ENCODE measurements at regions not wholly inside any gene's neighbourhood (a gene's known extent, or its start where the extent isn't known, plus 50 kb on each side); places are given as distances from the start of the nearest gene placed in this dataset.
"Not testable (repeated sequence)": the region's sequence is repeated elsewhere in the genome, so short reads cannot be mapped to it uniquely, and the experiment has no call there.

DNA sequence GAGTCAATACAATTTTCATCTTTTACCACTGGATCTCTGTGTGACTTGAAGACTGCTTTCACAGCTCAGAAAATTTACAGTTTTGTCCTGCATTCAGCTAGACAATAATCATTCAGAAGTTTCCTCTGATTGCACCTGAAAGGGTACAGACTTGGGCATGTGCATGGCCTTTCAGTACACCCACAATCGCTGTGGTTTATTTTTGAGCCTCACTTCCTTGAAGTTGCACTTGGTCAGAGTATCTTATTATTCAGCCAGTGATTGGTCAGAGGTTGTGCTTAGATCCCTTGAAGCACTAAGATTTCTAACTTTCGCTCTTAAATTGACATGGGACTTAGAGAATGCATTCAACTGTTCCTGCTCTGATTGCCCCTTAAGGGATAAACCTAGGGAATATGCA, 508.2 kb downstream of the FAM181B start:
- Mint-ChIP-seq H3K9me3 (peaks cover 0 to 7% (median 0%) of the 10 kb centered on the region in 9 donors), H3K4me3 (no peak overlapping the region), H3K4me1 (no peaks in the 10 kb centered on the region), H3K27me3 (peaks cover 0 to 14% (median 2%) of the 10 kb centered on the region in 5 donors), H3K27ac (no peak overlapping the region), H3K36me3 (peaks cover 0 to 5% (median 0%) of the 10 kb centered on the region in 3 donors)
- no peak for ATAC-seq
- DNase-seq: no peak
- POLR2A ChIA-PET: no interaction called here

DNA sequence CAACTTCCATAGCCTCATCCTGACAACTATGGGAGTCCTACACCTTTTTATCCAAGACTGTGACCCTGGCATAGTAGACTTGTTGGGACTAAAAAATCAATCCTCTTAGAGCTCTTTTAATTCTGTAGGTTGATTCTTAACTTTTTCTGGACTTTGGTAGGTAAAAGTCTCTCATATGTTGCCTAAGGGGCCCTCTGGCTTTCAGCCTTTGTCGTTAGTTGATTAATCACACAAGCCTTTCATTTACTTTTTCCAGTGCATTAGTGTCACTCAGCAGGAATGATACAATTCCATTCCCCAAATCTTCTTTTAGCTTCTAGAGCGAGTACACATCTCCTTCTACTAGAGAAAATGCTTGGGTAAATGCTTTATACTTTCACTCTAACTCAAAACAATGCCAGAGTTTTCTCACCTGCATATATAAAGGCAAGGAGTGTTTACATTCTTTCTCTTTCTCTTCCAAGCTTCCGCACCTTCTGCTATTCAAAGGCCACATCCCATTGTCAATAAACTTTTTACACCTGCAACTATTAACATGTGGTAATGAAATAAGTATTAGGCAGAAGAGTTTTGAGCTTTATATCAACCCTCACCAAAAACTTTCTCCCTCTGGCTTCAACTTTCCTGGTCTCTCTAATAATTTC, 516.6 kb downstream of the FAM181B start:
- POLR2A ChIA-PET: no interaction called here
- H3K9me3 Mint-ChIP-seq: peaks cover 0 to 3% (median 0%) of the 10 kb centered on the region in 9 donors

DNA sequence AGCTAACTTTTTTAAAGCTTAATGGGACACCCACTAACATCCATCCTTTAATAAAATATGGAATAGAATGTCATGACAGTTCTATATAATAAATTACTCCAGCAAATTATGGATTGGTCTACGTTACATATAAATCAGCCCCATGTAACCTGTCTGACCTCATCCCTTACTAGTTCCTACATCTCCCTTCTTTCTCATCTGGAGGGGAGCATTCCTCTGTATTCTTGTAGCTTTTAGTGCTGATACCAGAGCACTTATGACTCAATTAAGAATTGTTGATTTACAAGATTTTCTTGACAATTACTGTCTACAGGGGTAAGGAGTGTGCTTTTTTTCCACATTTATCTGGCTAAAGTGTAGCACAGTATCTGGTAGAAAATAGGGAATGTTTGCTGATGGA, 523.7 kb downstream of the FAM181B start:
- peaks cover 0 to 3% (median 0%) of the 10 kb centered on the region in 9 donors for H3K9me3 Mint-ChIP-seq
- peaks cover 0 to 5% (median 2%) of the 10 kb centered on the region in 5 donors for H3K27me3 Mint-ChIP-seq
- DNase-seq (no peak), ATAC-seq (no peak)
- no peaks in the 10 kb centered on the region for H3K4me1 Mint-ChIP-seq
- no peak overlapping the region for H3K4me3 Mint-ChIP-seq
- H3K36me3 Mint-ChIP-seq: no peaks in the 10 kb centered on the region
- POLR2A ChIA-PET: no interaction called here
- no peak overlapping the region for H3K27ac Mint-ChIP-seq

More for the DNA sequence above, 516.6 kb downstream of the FAM181B start:
- H3K36me3 Mint-ChIP-seq: no peaks in the 10 kb centered on the region
- DNase-seq (no peak), ATAC-seq (no peak)
- H3K27ac Mint-ChIP-seq: no peak overlapping the region
- H3K27me3 Mint-ChIP-seq: peaks cover 0 to 5% (median 2%) of the 10 kb centered on the region in 5 donors
- no peak overlapping the region for H3K4me3 Mint-ChIP-seq
- no peaks in the 10 kb centered on the region for H3K4me1 Mint-ChIP-seq

DNA sequence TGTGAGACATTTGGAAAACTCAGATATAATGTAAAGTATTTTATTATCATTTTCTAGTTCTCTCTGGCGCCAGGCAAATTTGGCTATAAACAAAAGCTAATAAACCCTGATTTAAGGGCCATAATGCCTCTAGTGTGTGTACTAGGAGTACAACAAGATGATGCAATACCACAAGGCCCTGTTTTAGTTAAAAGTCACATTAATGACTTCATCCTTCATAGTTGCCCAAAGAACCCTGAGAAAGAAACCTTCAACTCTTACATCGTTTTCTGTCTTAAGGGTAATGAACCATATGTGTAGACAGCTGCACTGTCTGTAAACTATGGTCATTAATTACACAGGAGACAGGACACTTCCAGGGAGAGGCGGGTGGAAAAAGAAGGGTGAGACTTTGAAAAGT, 538.4 kb downstream of the FAM181B start:
- Mint-ChIP-seq H3K4me1 (no peaks in the 10 kb centered on the region), H3K9me3 (no peaks in the 10 kb centered on the region), H3K4me3 (no peak overlapping the region), H3K27ac (no peak overlapping the region), H3K27me3 (peaks cover 0 to 4% (median 0%) of the 10 kb centered on the region in 5 donors), H3K36me3 (no peaks in the 10 kb centered on the region)
- DNase-seq (no peak), ATAC-seq (no peak)
- POLR2A ChIA-PET: no interaction called here

DNA sequence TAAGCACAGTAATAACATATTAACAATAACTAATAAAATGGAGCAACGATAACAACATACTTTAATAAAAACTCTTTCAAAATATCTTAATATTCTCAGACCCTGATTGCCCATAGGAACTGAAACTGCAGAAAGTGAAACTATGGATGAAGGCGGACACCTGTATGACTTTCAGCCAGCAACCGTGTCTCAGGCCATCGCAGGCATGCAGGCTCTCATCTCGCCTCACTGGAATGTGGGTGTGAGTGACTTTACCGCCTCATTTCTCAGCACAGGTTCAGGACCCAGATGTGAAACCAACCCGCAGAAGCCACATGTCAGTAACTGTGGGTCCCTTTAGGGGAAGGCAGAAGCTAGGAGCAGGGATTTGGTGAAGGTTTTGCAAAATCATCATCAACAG, 539.1 kb downstream of the FAM181B start:
- H3K9me3 Mint-ChIP-seq: no peaks in the 10 kb centered on the region
- no peaks in the 10 kb centered on the region for H3K36me3 Mint-ChIP-seq
- no peak for DNase-seq

DNA sequence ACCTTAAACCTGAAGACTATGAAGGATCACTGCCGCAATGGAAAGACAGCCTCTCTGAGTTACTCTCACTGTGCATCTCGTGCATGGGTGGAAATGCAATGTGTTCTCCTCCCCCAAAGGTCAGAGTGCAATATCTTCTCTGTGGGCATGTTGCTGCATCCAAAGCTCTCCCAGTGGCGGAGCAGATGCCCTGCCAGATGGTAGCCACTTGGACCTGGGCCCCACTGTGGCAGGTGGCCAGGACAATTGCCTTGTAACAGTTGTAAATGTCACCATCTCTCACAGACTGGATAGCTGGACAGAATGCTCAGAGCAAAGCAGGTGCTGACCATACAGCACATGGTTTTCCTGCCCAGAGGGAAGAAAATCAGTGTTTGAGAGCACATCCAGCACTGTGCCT, 542.0 kb downstream of the FAM181B start:
- no peak for ATAC-seq
- Mint-ChIP-seq H3K4me1 (no peaks in the 10 kb centered on the region), H3K27ac (no peak overlapping the region), H3K4me3 (no peak overlapping the region), H3K9me3 (no peaks in the 10 kb centered on the region), H3K27me3 (peaks cover 0 to 7% (median 0%) of the 10 kb centered on the region in 5 donors), H3K36me3 (no peaks in the 10 kb centered on the region)
- peak in 1 of 10 donors; percentile 52 for DNase-seq
- POLR2A ChIA-PET: no interaction called here

More for the DNA sequence above, 539.1 kb downstream of the FAM181B start:
- no peak overlapping the region for H3K4me3 Mint-ChIP-seq
- POLR2A ChIA-PET: no interaction called here
- H3K27me3 Mint-ChIP-seq: peaks cover 0 to 6% (median 0%) of the 10 kb centered on the region in 5 donors
- ATAC-seq: no peak
- no peaks in the 10 kb centered on the region for H3K4me1 Mint-ChIP-seq
- no peak overlapping the region for H3K27ac Mint-ChIP-seq

DNA sequence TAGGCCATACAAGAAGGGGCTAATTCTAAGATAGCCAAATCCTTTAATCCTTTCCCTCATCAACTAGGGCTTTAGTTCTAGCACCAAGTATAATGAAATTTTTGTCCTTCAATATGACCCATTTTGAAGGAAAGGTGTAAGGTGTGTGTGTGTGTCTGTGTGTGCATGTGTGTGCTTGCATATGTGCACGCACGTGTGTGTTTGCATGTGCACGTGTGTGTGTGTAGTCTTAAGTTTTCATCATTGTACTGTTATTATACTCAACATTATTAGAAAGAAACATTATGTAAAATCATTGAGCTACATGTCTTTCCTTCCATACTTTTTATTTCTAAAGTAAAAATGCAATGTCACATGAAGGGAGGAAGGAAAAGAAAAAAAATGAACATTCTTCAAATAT, 547.7 kb downstream of the FAM181B start:
- ATAC-seq (no peak), DNase-seq (no peak)
- no peak overlapping the region for H3K27ac Mint-ChIP-seq
- H3K36me3 Mint-ChIP-seq: no peaks in the 10 kb centered on the region
- no peaks in the 10 kb centered on the region for H3K4me1 Mint-ChIP-seq
- H3K27me3 Mint-ChIP-seq: peaks cover 0 to 4% (median 0%) of the 10 kb centered on the region in 5 donors
- POLR2A ChIA-PET: no interaction called here
- H3K4me3 Mint-ChIP-seq: no peak overlapping the region
- peaks cover 0 to 6% (median 0%) of the 10 kb centered on the region in 9 donors for H3K9me3 Mint-ChIP-seq

DNA sequence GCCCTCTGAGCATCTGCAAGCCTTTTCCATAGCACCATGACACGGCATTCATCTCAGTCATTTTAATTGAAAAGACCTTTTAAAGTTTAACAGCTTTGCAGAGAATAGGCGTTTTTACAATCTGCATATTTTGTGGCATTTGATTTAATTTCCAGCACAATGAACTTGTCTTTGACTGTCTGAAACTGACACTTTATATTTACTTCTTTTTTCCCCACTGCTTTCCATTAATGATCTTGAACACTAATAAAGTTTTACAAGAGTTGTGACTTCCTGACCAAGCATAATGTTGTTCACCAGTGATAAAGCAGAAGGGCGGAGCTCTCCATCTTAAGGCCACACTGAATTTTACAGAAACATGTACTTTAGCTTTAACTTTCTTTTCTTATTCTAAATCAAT, 548.7 kb downstream of the FAM181B start:
- Mint-ChIP-seq H3K4me3 (no peak overlapping the region), H3K27me3 (peaks cover 0 to 3% (median 0%) of the 10 kb centered on the region in 5 donors), H3K36me3 (no peaks in the 10 kb centered on the region), H3K4me1 (no peaks in the 10 kb centered on the region), H3K9me3 (peaks cover 0 to 6% (median 0%) of the 10 kb centered on the region in 9 donors), H3K27ac (no peak overlapping the region)
- ATAC-seq: no peak
- POLR2A ChIA-PET: no interaction called here
- no peak for DNase-seq

DNA sequence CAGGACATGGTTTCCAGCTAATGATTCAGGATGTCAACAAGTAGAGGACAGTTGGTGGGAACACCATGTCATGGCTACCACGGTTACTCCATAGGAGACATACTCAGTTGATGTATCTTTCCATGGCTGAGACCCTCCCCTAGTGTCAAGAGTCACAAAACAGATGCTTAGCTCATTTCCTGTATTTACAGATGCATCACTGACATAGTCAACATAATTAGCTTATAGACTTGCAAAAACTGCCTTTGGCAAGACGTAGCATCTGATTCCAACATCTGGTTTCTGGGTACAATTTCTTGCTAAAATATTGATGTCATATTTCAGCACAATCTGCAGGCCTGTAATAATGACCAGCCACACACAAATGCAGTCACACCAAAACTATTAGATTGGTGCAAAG, 550.3 kb downstream of the FAM181B start:
- POLR2A ChIA-PET: no interaction called here
- DNase-seq (no peak), ATAC-seq (no peak)
- Mint-ChIP-seq H3K4me1 (no peaks in the 10 kb centered on the region), H3K27ac (no peak overlapping the region), H3K36me3 (no peaks in the 10 kb centered on the region), H3K9me3 (peaks cover 0 to 7% (median 0%) of the 10 kb centered on the region in 9 donors), H3K27me3 (no peaks in the 10 kb centered on the region), H3K4me3 (no peak overlapping the region)

DNA sequence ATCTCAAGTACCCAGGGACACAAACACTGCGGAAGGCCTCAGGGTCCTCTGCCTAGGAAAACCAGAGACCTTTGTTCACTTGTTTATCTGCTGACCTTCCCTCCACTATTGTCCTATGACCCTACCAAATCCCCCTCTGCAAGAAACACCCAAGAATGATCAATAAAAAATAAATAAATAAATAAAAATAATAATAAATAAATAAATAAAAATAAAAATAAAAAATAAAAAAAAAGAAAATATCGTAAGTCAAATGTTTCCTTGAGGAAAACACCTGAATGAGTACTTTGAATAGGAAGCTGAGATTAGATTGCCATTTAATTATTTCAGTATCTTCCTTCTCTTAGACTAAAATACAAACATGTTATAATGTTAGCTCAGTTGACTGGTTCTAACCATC, 551.0 kb downstream of the FAM181B start:
- POLR2A ChIA-PET, H3K27me3 Mint-ChIP-seq, H3K9me3 Mint-ChIP-seq, H3K27ac Mint-ChIP-seq, ATAC-seq, H3K36me3 Mint-ChIP-seq, H3K4me1 Mint-ChIP-seq, DNase-seq, H3K4me3 Mint-ChIP-seq: not testable (repeated sequence)

DNA sequence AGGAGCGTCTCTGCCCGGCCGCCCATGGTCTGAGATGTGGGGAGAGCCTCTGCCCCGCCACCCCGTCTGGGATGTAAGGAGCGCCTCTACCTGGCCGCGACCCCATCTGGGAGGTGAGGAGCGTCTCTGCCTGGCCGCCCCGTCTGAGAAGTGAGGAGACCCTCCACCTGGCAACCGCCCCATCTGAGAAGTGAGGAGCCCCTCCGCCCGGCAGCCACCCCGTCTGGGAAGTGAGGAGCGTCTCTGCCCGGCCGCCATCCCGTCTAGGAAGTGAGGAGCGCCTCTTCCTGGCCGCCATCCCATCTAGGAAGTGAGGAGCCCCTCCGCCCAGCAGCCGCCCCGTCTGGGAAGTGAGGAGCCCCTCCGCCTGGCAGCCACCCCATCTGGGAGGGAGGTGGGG, 551.9 kb downstream of the FAM181B start:
- H3K27ac Mint-ChIP-seq, H3K9me3 Mint-ChIP-seq, ATAC-seq, H3K36me3 Mint-ChIP-seq, H3K4me3 Mint-ChIP-seq, H3K27me3 Mint-ChIP-seq, H3K4me1 Mint-ChIP-seq, DNase-seq, POLR2A ChIA-PET: not testable (repeated sequence)

DNA sequence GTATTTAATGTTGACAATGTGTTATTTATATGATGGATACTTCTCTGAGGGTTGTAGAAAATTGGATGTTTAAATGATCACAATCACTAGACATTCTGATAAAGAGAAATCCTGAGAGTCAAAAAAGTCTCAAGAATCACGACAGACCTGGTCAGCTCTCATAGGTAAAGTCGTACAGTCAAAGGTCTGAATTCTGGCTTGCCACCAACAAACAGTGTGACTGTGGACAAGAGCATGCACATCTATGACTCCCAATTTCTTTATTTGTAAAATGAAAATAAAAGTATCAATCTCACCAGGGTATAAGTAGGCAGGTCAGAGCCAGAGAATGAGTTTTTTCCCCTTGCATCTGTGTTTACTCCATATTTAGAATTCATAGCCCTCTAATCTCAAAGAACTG, 556.7 kb downstream of the FAM181B start:
- Mint-ChIP-seq H3K4me1 (no peaks in the 10 kb centered on the region), H3K27me3 (peaks cover 0 to 6% (median 0%) of the 10 kb centered on the region in 5 donors), H3K27ac (no peak overlapping the region), H3K36me3 (no peaks in the 10 kb centered on the region), H3K9me3 (peaks cover 0 to 7% (median 0%) of the 10 kb centered on the region in 9 donors), H3K4me3 (no peak overlapping the region)
- no peak for DNase-seq
- POLR2A ChIA-PET: no interaction called here
- no peak for ATAC-seq

DNA sequence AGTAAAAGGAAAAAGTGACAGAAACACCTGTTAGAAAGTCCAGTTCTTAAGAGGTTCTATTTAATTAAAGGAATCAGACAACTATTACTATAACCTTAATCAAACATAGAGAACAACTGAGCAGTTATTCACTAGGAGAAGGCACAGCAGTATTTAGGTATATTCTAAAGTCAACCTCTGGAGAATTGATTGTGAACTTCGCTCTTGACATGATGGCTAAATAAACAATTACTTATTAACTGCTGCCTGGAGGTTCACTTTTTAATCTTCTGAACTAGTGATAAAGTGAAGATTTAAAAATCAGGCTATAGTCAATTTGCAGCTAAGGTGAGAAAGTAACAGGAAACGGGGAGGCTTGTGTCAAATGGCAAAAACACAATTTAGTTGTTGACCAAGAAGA, 557.3 kb downstream of the FAM181B start:
- ATAC-seq (no peak), DNase-seq (no peak)
- POLR2A ChIA-PET: no interaction called here
- Mint-ChIP-seq H3K27me3 (peaks cover 0 to 6% (median 0%) of the 10 kb centered on the region in 5 donors), H3K4me1 (no peaks in the 10 kb centered on the region), H3K27ac (no peak overlapping the region), H3K36me3 (no peaks in the 10 kb centered on the region), H3K4me3 (no peak overlapping the region), H3K9me3 (peaks cover 0 to 7% (median 0%) of the 10 kb centered on the region in 9 donors)

DNA sequence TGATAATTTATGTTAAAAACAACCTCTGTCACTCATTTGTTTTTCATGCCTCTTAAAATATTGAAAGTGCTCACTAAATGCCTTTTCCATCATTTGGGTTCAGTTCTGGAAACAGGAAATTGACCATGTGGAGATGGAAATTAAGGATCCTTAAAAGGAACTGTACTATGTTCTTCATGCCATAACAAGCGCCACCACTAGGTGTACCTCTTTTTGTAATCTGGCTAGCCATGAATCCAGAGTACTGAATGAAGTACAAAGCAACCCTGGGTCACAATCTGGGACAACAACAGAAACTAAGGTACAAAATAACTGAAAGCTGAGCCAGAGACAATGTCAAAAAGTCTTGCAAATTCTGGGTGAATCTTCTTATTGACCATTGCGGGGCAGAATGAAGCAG, 559.1 kb downstream of the FAM181B start:
- POLR2A ChIA-PET: no interaction called here
- ATAC-seq (no peak), DNase-seq (no peak)
- Mint-ChIP-seq H3K27ac (no peak overlapping the region), H3K4me3 (no peak overlapping the region), H3K9me3 (no peaks in the 10 kb centered on the region), H3K27me3 (peaks cover 0 to 6% (median 0%) of the 10 kb centered on the region in 5 donors), H3K4me1 (no peaks in the 10 kb centered on the region), H3K36me3 (no peaks in the 10 kb centered on the region)
